Activated gamma-delta T cell treated with anti-CD3 and anti-CD28 coated beads, Interleukin-2, amount 50 U/mL, for 16 hours (primary cell): ENCODE measurements at regions not wholly inside any gene's neighbourhood (a gene's known extent, or its start where the extent isn't known, plus 50 kb on each side); places are given as distances from the start of the nearest gene placed in this dataset.
"Not testable (repeated sequence)": the region's sequence is repeated elsewhere in the genome, so short reads cannot be mapped to it uniquely, and the experiment has no call there.

Source experiments
- DNase-seq: peaks from one replicate; pipeline ENCODE4 v3.0.0-alpha.2; 2020; ENCODE audit warnings: low read depth

DNA sequence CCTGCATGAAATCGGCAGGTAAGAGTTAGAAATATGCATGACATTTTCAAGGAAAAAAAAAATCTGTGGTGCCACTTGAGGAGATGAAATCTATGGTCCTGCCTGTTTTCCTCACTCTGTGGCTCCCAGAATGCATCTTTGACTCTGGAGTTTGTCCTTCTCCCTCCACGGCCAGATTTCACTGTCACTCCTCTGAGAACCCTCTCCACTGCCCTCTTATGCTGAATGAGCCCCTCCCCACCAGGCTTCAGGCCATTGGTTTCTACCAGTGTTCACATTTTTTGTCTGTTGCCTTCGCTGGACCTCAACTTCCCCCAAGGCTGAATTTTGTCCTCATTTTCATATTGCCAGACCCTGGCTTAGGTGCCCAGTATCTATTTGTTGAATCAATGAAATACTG is 235.0 kb downstream of the ZIC5 start:
- DNase-seq = no peak

DNA sequence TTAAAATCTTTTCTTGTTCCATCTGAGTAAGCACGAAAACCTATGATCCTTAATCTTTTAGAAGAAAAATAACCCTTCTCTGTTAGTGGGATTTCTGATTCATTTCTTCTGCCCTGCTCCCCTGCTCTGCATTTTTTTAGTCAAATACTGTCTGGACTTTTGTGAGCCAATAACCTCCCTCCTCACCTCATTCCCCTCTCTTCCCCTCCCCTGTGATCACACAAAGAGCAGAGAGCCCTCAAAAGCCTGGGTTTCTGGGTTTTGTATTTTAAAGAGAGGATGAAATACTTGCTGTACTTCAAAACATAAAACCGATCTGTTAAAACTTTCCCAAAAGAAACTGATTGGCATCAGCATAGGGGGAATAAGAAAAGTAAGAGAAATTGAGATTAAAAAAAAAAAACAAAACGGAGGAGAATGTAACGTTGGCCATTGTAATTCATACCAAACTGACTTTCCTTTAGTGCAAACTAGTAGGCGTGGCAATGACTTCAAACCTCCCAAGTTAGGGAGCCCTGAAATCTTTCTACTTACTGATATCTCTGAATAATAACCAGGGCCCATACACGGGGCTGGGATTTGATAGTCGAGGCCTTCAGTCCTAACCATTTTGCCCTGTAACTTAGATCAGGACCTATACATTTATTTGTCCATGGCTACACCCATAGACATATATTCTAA is 232.9 kb downstream of the TM9SF2 start:
- DNase-seq = no peak

DNA sequence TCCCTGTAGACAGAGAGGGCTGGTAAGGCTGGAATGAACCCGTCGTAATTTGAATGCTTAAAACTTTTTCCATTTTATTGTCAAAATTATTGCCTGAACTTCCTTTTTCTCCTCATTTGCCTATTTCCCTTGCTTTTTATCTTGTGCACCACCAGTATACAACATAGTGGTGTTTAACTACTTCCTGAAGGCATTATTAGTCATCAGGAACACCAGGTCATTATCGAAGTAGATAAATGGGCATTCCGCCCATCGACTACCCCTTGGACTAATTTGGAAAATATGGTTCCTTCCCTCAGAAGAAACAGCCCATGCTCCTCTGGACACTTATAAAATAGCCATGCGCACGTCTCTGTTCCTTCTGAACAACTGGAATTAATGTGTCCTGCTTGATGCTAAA is 232.1 kb downstream of the TM9SF2 start:
- DNase-seq = no peak

DNA sequence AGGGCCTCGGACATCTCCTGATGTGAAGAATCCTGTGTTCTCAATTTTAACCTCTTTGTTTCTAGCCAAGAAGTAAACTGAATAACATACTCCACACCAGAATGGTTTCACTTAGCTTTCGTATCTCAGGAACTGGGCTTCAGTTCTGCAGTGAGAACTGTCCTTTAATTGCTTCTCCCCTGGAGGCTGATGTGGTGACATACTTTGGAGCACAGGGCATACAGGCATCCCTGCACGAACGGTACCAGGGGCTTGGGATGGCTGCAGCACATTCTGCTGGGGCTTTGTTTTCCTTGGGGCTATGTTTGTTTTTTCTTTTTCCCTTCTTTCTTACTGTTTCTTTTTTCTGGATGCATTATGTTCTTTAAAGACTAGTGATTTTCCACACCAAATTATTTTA is 230.5 kb downstream of the TM9SF2 start:
- DNase-seq = no peak

DNA sequence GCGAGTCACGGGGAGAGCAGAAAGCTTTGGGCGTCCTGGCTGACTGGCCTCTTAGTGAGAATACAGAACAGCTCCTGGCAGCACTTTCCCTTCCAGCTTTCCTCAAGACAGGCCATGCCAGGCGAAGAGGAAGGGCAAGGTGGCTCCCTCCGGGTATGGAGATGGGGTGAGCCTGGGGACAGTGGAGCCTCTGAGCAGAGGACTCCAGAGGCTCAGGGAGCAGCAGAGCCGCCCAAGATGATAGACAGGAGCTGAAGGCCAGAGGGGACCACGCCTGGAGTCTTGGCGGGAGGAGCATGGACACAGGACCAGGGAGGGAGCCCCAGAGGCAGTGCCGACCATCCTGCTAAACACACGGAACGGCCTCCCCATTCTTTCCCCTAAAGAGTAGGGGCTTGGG is 229.1 kb downstream of the TM9SF2 start:
- DNase-seq = no peak

DNA sequence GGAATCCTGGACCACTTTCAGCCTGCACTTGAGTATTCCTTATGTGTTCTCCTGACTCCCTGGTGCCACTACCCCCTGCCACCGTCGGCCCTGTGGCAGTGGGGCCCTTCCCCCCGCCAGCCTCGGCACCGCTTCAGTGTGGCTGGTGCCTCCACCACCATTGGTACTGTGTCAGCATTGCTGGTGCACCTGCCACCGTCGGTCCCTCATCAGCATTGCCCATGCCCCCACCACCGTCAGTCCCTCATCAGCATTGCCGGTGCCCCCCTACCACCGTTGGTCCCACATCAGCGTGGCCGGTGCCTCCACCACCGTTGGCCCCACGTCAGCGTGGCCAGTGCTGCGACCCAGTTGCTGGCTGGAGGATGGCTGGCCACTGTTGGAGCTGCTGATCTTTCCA is 228.5 kb downstream of the TM9SF2 start:
- DNase-seq = no peak

DNA sequence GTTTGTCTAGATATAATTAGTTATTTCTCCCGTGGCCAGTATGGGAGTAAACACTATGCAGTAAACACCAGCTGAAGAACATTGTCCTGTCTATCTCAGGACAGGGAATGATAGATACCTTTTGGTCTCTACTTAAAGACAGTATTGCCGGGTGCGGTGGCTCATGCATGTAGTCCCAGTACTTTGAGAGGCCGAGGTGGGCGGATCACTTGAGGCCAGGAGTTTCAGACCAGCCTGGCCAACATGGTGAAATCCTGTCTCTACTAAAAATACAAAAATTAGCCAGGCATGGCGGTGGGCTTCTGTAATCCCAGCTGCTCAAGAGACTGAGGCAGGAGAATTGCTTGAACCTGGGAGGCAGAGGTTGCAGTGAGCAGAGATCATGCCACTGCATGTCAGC is 226.4 kb downstream of the TM9SF2 start:
- not testable (repeated sequence) for DNase-seq

DNA sequence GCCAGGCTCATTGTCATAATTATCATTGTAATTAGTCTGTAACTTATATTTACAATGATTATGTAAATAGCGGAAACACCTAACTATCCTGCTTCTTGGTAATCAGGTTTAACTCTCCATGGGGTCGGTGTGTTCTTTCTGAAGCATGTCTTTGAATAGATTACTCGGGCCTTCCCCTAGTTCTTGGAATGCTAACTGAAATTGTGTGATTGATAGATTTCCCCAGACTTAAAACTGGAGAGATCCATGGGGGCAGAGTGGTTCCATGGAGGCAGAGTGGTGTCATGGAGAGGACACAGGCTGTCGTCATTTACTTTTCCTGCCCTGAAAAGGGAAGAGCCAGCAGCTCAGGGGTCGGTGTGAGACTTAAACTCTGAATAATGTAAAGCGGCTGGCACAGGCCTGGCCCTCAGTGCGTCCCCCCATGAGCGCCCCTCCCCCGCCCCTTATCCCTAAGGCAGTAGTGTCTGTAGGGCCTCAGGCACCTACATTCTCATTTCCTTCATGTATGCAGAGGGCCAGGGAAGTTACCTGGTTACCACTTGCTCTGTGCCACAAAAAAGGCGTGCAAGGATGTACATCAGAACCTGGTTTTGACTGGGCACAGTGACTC is 225.1 kb downstream of the TM9SF2 start:
- no peak for DNase-seq

DNA sequence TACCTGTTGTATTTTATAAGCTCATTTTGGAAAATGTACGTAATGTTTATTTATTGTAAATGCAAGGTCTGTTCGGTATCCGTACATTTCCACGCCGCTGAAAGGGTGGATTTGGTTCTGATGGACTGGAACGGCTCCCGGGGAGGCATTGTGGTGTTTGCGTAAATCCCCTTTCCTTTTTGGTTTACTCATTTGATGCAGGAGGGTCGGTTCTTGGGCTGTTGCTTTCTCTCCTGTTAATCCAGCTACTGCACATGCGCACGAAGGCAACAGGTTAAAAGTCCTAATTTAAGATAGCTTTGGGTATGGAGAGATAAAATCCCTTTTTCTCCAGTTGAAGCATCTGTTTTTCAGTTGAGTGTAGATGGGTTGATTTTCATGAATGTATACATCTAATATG is 224.4 kb downstream of the TM9SF2 start:
- no peak for DNase-seq

DNA sequence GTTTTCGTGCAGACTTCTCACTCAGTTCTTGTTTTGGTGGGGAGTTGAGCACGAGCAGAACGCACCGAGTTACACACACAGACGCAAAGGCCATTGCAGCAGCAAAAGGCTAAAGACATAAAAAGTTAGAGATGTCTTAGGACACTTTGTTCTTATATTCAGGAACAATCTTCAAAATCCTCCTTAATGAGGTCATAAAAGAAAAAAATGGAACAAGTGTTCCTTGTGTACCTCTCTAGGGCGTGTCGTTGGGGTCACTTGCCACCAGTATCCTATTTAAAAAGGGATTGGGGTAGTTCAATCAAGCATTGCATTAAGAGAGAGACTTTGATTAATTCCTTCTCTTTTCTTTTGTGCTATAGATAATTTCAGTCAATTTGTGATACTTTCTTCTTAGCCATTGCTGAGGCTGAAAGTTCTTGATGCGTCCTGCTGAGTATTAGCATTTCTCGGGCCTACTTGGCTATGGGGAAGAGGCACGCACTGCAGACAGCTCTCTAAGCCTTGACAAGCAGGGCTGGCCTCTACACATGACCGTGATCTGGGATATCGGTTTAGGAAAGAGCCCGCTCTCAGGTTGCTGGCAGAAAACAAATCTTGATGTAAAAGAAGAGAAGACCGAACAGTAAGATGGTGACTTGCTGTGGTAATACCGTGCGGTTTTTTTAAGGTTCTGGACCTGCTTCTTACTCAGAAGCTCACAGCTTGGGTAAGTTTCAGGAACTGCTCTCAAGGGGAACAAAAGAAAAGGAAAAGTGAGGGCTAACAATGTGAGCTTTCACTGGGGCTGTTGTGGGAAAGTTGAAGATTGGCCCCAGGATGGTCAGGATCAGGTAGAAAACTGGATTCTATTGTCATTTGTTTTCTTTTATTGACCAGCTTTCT is 223.6 kb downstream of the TM9SF2 start:
- DNase-seq = no peak

DNA sequence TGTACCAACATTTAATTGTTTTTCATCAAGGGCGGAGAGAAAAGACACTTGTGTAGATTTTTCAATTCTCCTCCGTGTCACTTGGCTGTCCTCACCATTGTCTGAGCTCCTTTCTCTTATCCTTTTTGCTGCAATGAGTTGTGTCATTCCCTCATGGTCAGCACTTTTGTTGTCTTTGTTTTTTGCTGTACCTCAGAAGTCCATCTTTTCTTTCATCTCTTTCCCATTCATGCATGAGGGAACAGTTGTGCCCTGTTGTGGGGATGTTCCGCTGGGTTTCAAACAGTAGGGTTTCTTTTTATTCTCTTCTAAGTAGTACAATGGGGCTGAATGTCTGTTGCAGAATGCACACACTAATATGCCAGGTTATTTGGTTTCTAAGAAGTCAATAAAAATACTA is 222.6 kb downstream of the TM9SF2 start:
- DNase-seq = no peak

DNA sequence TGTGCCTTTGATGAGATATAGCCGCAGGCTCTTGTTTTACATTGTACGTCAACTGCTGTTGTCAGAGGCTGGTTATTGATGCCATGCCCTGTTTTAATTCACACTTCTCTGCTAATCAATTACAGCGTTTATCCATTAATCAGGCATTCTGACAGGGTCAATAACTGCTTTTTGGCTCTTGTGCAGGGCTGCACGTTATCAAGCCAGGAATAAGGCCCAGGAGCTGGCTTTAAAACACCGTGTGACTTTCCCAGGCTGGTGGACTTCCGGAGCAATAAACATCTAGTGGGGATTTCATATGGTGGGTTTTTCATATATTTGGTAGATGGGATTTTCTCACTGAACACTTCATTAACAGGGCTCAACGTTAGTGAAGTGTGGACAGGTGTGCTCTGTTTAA is 221.7 kb downstream of the TM9SF2 start:
- DNase-seq = no peak

DNA sequence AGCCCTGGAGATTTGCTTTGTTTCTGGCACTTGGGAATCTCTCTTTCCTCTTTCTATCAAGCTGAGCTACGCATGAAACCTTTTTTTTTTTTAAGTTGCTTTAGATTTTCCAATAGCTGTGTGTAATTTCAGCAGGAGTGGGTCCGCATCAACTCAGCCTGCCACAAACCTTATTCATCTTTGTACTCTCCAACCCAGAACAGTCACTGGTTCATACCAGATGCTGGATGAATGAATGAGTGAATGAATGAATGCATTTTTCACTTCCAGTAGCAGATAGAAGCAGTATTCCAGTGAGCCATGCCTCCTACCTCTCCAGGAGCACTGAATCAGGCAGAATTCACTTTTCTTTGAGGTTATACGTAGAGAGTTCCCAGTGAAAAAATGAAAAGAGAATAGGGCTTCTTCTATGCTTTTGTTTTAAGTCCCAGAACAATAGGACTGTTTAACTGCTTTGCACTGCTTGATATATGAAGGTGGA is 221.1 kb downstream of the TM9SF2 start:
- no peak for DNase-seq

DNA sequence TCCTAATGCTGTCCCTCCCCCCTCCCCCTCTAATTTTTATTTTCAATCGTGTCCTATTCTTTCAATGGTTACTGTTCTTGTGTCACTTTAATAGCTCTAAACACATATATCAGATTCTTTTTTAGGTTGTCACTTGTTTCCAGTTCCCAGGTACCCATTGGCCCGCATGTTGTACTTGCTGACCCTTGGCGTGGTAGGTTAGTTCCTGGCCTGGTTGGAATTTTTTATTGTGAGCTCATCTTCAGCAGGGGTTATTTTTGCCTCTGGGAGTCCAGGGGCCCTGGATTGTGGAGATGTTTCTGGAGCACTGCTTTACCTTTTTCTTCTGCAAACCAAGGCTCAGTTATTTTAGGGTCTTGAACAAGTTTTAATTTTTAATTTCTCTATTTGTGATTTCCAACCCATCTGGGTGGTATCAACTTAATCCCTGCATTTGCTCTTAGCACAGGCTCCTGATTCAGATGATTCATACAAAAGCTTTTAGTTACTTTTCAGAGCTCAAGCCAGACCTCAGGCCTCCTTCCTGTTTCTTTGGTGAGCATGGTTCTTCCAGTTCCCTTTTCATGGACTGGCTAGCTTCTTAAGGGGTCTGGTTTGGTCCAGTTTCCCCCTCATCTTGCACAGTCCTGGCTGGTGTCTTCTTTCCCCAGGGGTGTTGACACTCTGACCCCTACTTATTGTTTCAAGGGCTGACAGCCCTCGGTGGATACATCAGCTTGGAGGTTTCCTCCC is 220.5 kb downstream of the TM9SF2 start:
- DNase-seq = no peak

DNA sequence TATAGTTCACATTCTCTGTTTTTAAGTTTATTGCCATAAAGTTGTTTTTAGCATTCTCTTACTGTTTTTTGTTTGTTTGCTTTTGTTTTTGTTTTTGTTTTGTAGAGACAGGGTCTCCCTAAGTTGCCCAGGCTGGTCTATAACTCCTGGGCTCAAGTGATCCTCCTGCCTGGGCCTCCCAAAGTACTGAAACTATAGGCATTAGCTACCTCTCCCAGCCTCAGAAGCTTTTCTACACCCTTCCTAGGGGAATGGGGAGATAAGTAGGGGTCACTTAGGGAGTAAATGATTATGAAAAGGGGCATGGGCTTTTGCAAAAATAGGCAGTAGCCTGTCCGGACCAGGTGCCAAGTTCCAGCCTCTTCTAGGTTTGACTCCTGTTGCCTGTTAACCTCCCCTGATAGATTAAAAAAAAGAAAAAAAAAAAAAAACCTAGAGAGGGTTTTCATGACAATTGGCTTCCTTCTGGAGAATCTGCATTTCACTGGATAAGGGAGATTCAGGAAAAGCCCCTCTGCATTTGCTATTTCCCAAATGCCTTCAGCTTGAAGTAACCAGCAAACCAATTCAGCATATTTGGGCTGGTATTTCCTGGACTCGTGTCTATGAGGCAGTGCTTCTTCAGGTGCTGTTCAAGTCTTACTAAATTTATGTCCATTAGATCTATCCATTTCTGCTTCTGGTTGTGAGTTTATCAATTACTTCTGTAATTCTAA is 216.8 kb downstream of the TM9SF2 start:
- no peak for DNase-seq

DNA sequence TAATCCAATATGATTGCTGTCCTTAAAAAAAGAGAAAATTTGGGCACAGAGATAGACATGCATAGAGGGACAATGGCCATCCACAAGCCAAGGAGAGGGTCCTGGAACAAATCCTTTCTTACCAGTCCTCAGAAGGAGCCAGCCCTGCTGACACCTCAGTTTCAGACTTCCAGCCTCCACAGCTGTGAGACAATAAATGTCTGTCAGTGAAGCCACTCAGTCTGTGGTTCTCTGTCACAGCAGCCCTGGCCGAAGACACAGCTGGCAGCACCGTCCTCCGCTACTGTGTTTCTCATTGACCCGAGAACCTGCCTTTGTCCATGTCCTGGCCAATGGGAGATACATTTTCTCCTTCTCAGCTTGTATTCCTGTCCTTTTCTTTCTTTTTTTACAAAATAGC is 207.9 kb downstream of the TM9SF2 start:
- no peak for DNase-seq

DNA sequence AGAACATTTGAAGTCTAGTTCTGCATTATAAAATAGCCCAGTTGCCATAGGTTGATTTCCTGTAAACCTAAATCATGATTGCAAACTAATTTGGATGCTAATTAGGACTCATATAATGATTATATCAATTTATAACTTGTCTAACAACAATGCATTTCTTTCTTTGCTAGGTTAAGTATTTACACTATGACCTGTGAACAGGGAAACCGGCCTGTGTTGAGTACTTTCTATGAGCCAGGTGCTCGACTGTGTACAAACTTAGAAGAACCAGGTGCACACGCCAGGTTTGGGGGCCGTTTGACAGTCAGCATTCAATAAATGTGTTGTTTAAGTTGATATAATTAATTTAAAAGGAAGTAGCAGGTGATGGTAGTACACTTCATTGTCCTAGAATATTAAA is 203.1 kb downstream of the TM9SF2 start:
- no peak for DNase-seq

DNA sequence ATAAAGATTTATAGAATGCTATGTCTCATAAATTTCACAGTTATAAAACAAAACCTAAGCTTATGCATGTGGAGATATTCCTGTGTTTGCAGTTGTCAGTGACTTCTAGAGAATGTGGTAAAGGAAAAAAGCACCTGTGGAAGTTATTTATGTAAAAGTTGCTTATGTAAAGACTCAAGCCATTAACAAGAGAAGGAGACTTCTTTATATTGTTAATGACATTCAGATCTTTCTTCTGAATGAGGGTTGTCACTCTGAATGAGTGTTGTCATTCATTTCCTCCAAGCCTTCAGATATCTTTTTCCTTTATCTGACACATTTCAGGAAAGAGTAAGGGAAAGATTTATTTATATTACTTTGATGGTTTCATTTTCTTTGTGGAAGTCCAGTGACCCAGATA is 202.6 kb downstream of the TM9SF2 start:
- DNase-seq = no peak

DNA sequence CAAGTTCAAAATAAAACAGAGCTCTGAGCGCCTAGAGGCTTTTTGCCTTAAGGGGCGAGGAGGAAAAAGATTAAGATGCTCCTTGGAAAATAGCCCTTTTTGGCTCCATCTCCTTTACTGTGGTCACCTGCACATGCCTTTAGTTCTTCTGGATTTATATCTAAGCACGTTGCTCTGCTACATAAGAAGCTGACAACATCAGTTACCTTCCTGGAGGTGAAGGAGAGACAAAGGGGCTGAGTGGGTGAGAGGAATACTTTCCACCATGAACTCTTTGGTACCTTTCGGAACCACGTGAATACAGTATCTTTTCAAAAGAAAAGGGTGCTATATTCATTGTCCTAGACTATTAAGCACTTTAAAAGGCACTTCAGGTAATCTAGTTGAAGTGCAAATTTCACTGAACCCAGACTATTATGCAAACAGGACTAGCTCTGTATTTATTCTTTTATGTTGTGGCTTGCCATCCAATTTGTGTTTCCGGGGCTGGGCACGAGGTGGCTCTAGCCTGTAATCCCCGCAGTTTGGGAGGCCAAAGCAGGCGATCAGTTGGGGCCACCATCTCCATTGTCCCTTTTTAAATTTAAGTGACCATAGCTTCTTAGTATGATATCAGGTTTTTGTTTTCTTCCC is 201.5 kb downstream of the TM9SF2 start:
- DNase-seq = no peak

DNA sequence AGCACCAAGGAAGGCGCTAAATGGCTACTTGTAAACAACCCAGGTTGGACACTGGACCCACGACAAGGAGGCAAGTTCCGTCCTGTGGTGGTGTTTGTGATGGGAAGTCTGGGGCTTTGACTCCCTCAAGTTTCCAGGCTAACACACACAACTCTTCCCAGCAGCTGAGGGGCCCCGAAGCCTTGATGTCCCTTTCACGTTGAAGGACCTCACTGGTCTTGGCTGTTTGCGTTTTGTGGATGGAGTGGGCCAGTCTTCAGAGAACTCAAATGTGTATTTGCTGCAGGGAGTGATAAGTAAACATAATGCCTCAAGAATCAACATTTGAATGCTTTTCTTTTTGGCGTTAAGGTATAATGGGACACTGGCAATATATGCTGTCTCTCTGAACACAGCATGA is 199.2 kb downstream of the TM9SF2 start:
- DNase-seq = no peak

DNA sequence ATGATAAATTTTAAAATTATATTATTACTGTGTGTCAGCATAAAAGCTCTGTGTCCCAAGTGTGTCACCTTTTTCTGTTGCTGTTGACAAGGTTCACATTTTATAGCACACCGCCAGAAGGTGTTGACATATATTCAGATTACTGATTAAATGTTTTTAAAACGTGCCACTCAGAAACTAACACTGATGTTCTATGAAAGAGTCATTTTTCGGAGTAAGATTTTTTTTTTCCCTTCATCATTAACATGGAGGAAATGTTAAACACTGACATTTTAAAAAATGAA is 197.5 kb downstream of the TM9SF2 start:
- DNase-seq = no peak
